SK-N-SH (cell line): ENCODE measurements at regions not wholly inside any gene's neighbourhood (a gene's known extent, or its start where the extent isn't known, plus 50 kb on each side); places are given as distances from the start of the nearest gene placed in this dataset.

Experiments
- CTCF ChIA-PET: fragments of 300-600, 350-600 bp; formaldehyde crosslinking; extraction: SDS; loops from one replicate; lab custom pipeline; 2021; lab: Yijun Ruan, JAX
- POLR2A ChIA-PET: fragments of 350-600 bp; sonication (Branson Sonifier 250); formaldehyde crosslinking; extraction: SDS; loops from one replicate; lab custom pipeline; 2020; ENCODE audit warnings: antibody characterized with exemption, inconsistent platforms; lab: Yijun Ruan, JAX
- DNase-seq: peaks from one replicate; pipeline ENCODE4 v3.0.0; 2012
- H2AFZ ChIP-seq: fragments of 200-600 bp; sonication (generic); 2 replicates; pipeline ENCODE4 v1.8.1; 2016; ENCODE audit warnings: antibody characterized with exemption, mild to moderate bottlenecking, low read depth
- H3F3A ChIP-seq: fragments of 200-600 bp; sonication (generic); replicated peaks from 2 replicates; pipeline ENCODE3; 2016; ENCODE audit warnings: antibody characterized with exemption, mild to moderate bottlenecking; ENCODE audit not compliant: insufficient read depth
- H3K27ac ChIP-seq, 2 experiments: fragments of 200-500 bp in 1 of 2; fragments of 200-600 bp in 1 of 2; sonication (Bioruptor generic) in 1 of 2; sonication (generic), shearing (Covaris generic) in 1 of 2; 2 replicates each; pipeline versions ENCODE4 v1.5.1 to v1.6.1; 2014 to 2016; ENCODE audit warnings: low read depth in 2 of 2, inconsistent platforms in 1 of 2, low read length in 1 of 2, mild to moderate bottlenecking in 1 of 2, mixed read lengths in 1 of 2
- H3K27me3 ChIP-seq: fragments of 200-600 bp; sonication (generic), shearing (Covaris generic); 2 replicates; pipeline ENCODE4 v1.6.1; 2016; ENCODE audit warnings: mixed run types; ENCODE audit not compliant: insufficient read depth
- H3K36me3 ChIP-seq, 2 experiments: fragments of 200-500 bp in 1 of 2; fragments of 200-600 bp in 1 of 2; sonication (Bioruptor generic) in 1 of 2; sonication (generic) in 1 of 2; replicated peaks in 1 of 2; 2 replicates each; pipeline versions ENCODE3 to v1.5.1; 2014 to 2016; ENCODE audit warnings: low read length in 1 of 2, mild to moderate bottlenecking in 1 of 2; ENCODE audit not compliant: insufficient read depth in 2 of 2, control insufficient read depth in 1 of 2
- H3K4me1 ChIP-seq, 2 experiments: fragments of 200-500 bp in 1 of 2; fragments of 200-600 bp in 1 of 2; sonication (Bioruptor generic) in 1 of 2; sonication (generic), shearing (Covaris generic) in 1 of 2; 2 replicates each; pipeline versions ENCODE4 v1.5.1 to v1.6.1; 2014 to 2016; ENCODE audit warnings: low read depth in 1 of 2, low read length in 1 of 2, mixed run types in 1 of 2; ENCODE audit not compliant: insufficient read depth in 2 of 2, control insufficient read depth in 1 of 2
- H3K4me2 ChIP-seq: fragments of 200-600 bp; sonication (generic), shearing (Covaris generic); 2 replicates; pipeline ENCODE4 v1.6.1; 2017; ENCODE audit warnings: mixed run types
- H3K4me3 ChIP-seq, 2 experiments: fragments of 200-500 bp in 1 of 2; fragments of 200-600 bp in 1 of 2; sonication (Bioruptor generic) in 1 of 2; sonication (generic), shearing (Covaris generic) in 1 of 2; 2 replicates each; pipeline versions ENCODE4 v1.5.1 to v1.8.1; 2014 to 2016; ENCODE audit warnings: low read depth in 2 of 2, inconsistent platforms in 1 of 2, low read length in 1 of 2, mild to moderate bottlenecking in 1 of 2, mixed read lengths in 1 of 2, moderate library complexity in 1 of 2
- H3K79me2 ChIP-seq: fragments of 200-600 bp; sonication (generic); 2 replicates; pipeline ENCODE4 v1.8.1; 2017; ENCODE audit warnings: mild to moderate bottlenecking; ENCODE audit not compliant: insufficient read depth
- H3K9ac ChIP-seq: fragments of 200-600 bp; sonication (generic); 2 replicates; pipeline ENCODE4 v1.6.1; 2017; ENCODE audit warnings: mixed run types
- H3K9me2 ChIP-seq: fragments of 200-600 bp; sonication (generic); 2 replicates; pipeline ENCODE4 v1.6.1; 2017; ENCODE audit warnings: mixed run types
- H3K9me3 ChIP-seq: fragments of 200-600 bp; sonication (generic); 2 replicates; pipeline ENCODE4 v1.6.1; 2017; ENCODE audit warnings: mixed run types, mild to moderate bottlenecking, moderate library complexity
- H4K20me1 ChIP-seq: fragments of 200-600 bp; sonication (generic); 2 replicates; pipeline ENCODE4 v1.6.1; 2017; ENCODE audit warnings: mild to moderate bottlenecking, mixed run types; ENCODE audit not compliant: insufficient read depth
- MAX ChIP-seq: IDR thresholded peaks from 2 replicates; pipeline ENCODE4 v1.4.0; 2012; ENCODE audit warnings: low read depth
- NRF1 ChIP-seq: IDR thresholded peaks from 2 replicates; pipeline ENCODE4 v1.6.1; 2012; ENCODE audit warnings: low read depth, mild to moderate bottlenecking, low read length
- POLR2AphosphoS5 ChIP-seq: IDR thresholded peaks from 2 replicates; pipeline ENCODE4 v1.6.1; 2012; ENCODE audit warnings: low read depth, low read length
- REST ChIP-seq: IDR thresholded peaks from 2 replicates; pipeline ENCODE4 v1.6.1; 2012; ENCODE audit warnings: mild to moderate bottlenecking, low read depth, low read length, moderate library complexity
- SMC3 ChIP-seq: IDR thresholded peaks from 2 replicates; pipeline ENCODE4 v1.6.1; 2012; ENCODE audit warnings: low read depth, low read length, improper control_type of control experiment
- ZBTB33 ChIP-seq: IDR thresholded peaks from 2 replicates; pipeline ENCODE4 v1.4.0; 2012; ENCODE audit warnings: low read depth, borderline replicate concordance
- WGBS: methylation state at CpG from one replicate; pipeline ENCODE4 v1.1.6; 2017; ENCODE audit warnings: low lambda C conversion rate; 5-methylcytosine and 5-hydroxymethylcytosine counted together
- TF ChIP-seq, protein P1 (sequence below): IDR thresholded peaks from 2 replicates; pipeline ENCODE4; 2012

- Histone ChIP-seq H3K79me2 (no peaks in the 10 kb centered on the region), H3K9ac (no peak overlapping the region), H3K9me2 (no peaks in the 10 kb centered on the region), H2AFZ (no peak overlapping the region), H3K27ac (no peak overlapping the region), H3K4me3 (no peak overlapping the region), H3K4me2 (no peak overlapping the region), H3K27me3 (no peaks in the 10 kb centered on the region), H3K36me3 (no peaks in the 10 kb centered on the region), H3K4me1 (peaks cover 0 to 24% of the 10 kb centered on the region in 2 experiments; a peak in 2 of 4 replicates), H3K9me3 (no peaks in the 10 kb centered on the region), H3F3A (peaks cover 28% of the 10 kb centered on the region), H4K20me1 (no peaks in the 10 kb centered on the region)
- CTCF ChIA-PET, result no interaction called here
- TF ChIP-seq SMC3 (no peak), REST (no peak), MAX (no peak), POLR2AphosphoS5 (no peak), NRF1 (no peak)
- TF ChIP-seq, protein P1, sequence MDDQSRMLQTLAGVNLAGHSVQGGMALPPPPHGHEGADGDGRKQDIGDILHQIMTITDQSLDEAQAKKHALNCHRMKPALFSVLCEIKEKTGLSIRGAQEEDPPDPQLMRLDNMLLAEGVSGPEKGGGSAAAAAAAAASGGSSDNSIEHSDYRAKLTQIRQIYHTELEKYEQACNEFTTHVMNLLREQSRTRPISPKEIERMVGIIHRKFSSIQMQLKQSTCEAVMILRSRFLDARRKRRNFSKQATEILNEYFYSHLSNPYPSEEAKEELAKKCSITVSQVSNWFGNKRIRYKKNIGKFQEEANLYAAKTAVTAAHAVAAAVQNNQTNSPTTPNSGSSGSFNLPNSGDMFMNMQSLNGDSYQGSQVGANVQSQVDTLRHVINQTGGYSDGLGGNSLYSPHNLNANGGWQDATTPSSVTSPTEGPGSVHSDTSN, result no peak
- DNase-seq, result no peak
- POLR2A ChIA-PET, result no interaction called here
- 51% methylated on average over 10 of the region's 13 CpGs for WGBS
These were observed 169.4 kb downstream of the FOXL1 start for GRCh38 chr16:86747761-86748160.

DNA sequence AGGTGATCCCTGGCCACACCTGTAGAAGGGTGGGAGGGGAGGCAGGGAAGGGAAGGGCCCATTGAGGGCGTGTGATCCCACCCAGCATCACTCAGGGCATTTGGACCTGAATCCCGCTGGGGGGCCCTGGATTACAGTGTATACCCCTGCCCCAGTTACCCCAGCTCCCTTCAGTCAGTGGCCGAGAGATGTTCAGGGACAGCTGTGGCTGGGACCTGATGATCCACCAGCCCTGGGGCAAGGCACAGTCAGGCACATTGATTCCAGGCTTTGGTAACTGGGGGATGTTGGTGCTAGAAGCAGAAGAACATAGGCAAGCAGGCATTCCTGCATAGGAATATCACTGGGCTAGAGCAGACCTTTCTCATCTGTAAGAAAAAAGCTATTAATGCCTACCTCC is 170.3 kb downstream of the FOXL1 start:
- ChIA-PET CTCF (no interaction called here), POLR2A (no interaction called here)
- WGBS, result 27% methylated on average over 3 of the region's 3 CpGs

More for the DNA sequence above, 170.3 kb downstream of the FOXL1 start:
- H3K4me1 ChIP-seq, result peaks cover 0 to 26% of the 10 kb centered on the region in 2 experiments; a peak in 2 of 4 replicates
- H3K4me3 ChIP-seq, result no peak overlapping the region
- H3K9ac ChIP-seq, result no peak overlapping the region
- H2AFZ ChIP-seq, result no peak overlapping the region
- H3K9me2 ChIP-seq, result no peaks in the 10 kb centered on the region
- no peaks in the 10 kb centered on the region for H3K36me3 ChIP-seq
- no peak for TF ChIP-seq REST
- no peak for TF ChIP-seq ZBTB33
- no peaks in the 10 kb centered on the region for H4K20me1 ChIP-seq
- no peak for DNase-seq
- H3K27ac ChIP-seq, result no peak overlapping the region
- peaks cover 30% of the 10 kb centered on the region for H3F3A ChIP-seq
- no peak overlapping the region for H3K4me2 ChIP-seq
- no peaks in the 10 kb centered on the region for H3K79me2 ChIP-seq
- H3K27me3 ChIP-seq, result no peaks in the 10 kb centered on the region
- H3K9me3 ChIP-seq, result no peaks in the 10 kb centered on the region
